ENCODE measurements at regions not wholly inside any gene's neighbourhood (a gene's known extent, or its start where the extent isn't known, plus 50 kb on each side); places are given as distances from the start of the nearest gene placed in this dataset.
"Not testable (repeated sequence)": the region's sequence is repeated elsewhere in the genome, so short reads cannot be mapped to it uniquely, and the experiment has no call there.

GRCh38 chr15:58298879-58299850, 132.6 kb upstream of the LIPC start:
- DNase-seq = no peak

- DNase-seq = no peak
These were observed 129.0 kb upstream of the LIPC start for GRCh38 chr15:58302832-58303231.

- DNase-seq = no peak
These were observed 128.6 kb upstream of the LIPC start for GRCh38 chr15:58303236-58303635.

- DNase-seq = no peak
These were observed 125.0 kb upstream of the LIPC start for GRCh38 chr15:58306591-58307312.

GRCh38 chr15:58307313-58307961, 124.4 kb upstream of the LIPC start:
- no peak for DNase-seq

GRCh38 chr15:58308742-58309355, 122.9 kb upstream of the LIPC start:
- no peak for DNase-seq

- DNase-seq = no peak
These were observed 121.5 kb upstream of the LIPC start for GRCh38 chr15:58309963-58310928.

- DNase-seq = no peak
These were observed 120.2 kb upstream of the LIPC start for GRCh38 chr15:58311556-58311955.

- DNase-seq = no peak
These were observed 119.8 kb upstream of the LIPC start for GRCh38 chr15:58312031-58312430.

- DNase-seq = no peak
These were observed 118.5 kb upstream of the LIPC start for GRCh38 chr15:58313304-58313703.

GRCh38 chr15:58313810-58314592, 117.8 kb upstream of the LIPC start:
- no peak for DNase-seq

GRCh38 chr15:58314593-58315216, 117.1 kb upstream of the LIPC start:
- no peak for DNase-seq

- no peak for DNase-seq
These were observed 113.3 kb upstream of the LIPC start for GRCh38 chr15:58318517-58318916.

- DNase-seq = no peak
These were observed 110.8 kb upstream of the LIPC start for GRCh38 chr15:58321034-58321433.

- no peak for DNase-seq
These were observed 109.5 kb upstream of the LIPC start for GRCh38 chr15:58322253-58322652.

GRCh38 chr15:58323321-58323720, 108.5 kb upstream of the LIPC start:
- not testable (repeated sequence) for DNase-seq

GRCh38 chr15:58324533-58324932, 107.3 kb upstream of the LIPC start:
- no peak for DNase-seq

- no peak for DNase-seq
These were observed 103.8 kb upstream of the LIPC start for GRCh38 chr15:58327958-58328357.

- DNase-seq = no peak
These were observed 102.6 kb upstream of the LIPC start for GRCh38 chr15:58329211-58329610.
